ENCODE measurements at regions not wholly inside any gene's neighbourhood (a gene's known extent, or its start where the extent isn't known, plus 50 kb on each side); places are given as distances from the start of the nearest gene placed in this dataset.

DNA sequence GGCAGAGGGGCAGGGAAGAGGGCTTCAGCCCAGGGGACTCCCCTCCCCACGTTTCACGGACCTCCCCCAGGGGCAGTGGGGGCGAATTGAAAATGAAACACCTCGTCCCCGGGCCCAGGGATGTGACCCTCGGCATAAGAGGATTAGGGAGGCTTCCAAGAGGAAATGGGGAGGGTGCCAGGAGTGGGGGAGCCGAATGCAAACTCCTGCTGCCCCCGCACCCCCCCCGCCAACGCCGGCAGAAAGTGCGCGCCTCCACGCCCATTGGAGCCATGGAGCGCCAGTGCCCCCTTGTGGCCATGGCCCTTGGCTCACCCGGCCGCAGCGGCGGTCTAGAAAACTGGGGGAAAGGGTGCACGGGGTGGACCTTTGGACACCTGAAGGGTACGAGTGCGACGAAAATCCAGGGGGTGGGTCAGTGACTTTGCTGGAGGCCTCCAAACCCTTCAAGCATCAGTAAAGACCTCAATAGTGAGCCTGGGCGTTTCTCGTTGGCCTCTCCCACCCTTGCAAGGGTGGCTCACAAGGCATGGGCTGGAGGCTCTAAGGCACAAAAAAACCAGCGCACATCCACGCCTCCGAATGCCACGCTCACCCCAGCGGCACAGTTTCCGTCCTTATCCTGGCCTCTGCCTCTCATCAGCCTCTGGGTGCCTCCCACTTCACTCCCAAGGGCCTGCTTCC is 120.8 kb upstream of the PJA1 start:
- peaks cover 0 to 18% of the 10 kb centered on the region in 2 donors for H3K4me1 ChIP-seq (ENCODE audit: control insufficient read depth in 1 of 2, insufficient read depth in 2 of 2, low read length in 2 of 2)
- H3K27me3 ChIP-seq (ENCODE audit: low read depth, low read length) = no peaks in the 10 kb centered on the region
- no peaks in the 10 kb centered on the region for H3K36me3 ChIP-seq (ENCODE audit: control insufficient read depth in 1 of 2, insufficient read depth in 2 of 2, low read length in 2 of 2)
- H3K27ac ChIP-seq (ENCODE audit: low read length) = no peak overlapping the region
- no peaks in the 10 kb centered on the region for H3K9me3 ChIP-seq (ENCODE audit: control insufficient read depth in 1 of 2, low read length in 2 of 2)
- H3K4me3 ChIP-seq (ENCODE audit: low read depth in 1 of 2, low read length in 2 of 2) = peak overlapping the region; percentile 39 to 59

DNA sequence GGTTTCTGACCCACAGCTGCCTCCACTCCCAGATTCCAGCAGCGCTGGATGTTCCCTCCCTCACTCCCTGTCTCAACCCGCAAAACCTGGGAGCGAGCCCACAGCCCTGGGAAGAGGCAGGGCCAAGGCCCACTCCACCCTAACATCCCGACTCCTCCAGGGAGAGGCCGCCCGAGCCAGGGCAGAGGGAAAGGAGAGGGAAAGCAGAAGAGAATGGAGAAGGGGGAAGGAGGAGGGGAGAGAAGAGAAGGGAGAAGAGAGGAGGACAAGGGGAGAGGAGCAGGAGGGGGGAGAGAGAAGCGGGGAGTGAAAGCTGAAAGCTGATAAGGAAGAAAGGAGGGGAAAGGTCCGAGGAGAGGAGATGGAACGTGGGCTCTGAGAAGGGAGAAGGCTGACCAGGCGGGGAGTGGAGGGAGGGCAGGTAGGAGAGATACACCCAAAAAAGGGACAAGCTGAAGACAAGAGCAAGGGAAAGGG is 120.2 kb upstream of the PJA1 start:
- no peaks in the 10 kb centered on the region for H3K27me3 ChIP-seq (ENCODE audit: low read depth, low read length)
- peaks cover 0 to 22% of the 10 kb centered on the region in 2 donors for H3K4me1 ChIP-seq (ENCODE audit: control insufficient read depth in 1 of 2, insufficient read depth in 2 of 2, low read length in 2 of 2)
- H3K4me3 ChIP-seq (ENCODE audit: low read depth in 1 of 2, low read length in 2 of 2) = peak overlapping the region; percentile 39 to 59
- no peaks in the 10 kb centered on the region for H3K36me3 ChIP-seq (ENCODE audit: control insufficient read depth in 1 of 2, insufficient read depth in 2 of 2, low read length in 2 of 2)
- H3K27ac ChIP-seq (ENCODE audit: low read length) = no peak overlapping the region
- no peaks in the 10 kb centered on the region for H3K9me3 ChIP-seq (ENCODE audit: control insufficient read depth in 1 of 2, low read length in 2 of 2)

DNA sequence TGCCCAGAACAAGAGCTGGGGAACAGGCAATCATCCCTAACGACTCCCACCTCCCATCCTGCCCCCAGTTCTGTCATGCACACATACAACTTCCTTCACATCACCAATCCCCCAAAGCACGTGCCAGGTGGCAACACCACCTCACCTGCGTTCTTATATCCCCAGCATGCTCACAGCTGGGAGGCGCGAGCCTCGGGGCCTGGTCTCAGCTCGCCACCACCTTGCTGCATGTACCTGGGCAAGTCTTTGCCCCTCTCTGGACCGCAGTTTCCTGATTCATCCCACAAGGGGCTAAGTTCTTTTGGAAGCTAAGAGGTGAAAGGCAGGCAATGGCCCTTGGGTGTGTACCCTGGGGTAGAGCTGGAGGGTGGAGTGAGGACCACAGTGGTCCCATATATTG is 119.2 kb upstream of the PJA1 start:
- Histone ChIP-seq H3K27ac (ENCODE audit: low read length) (no peak overlapping the region), H3K4me1 (ENCODE audit: control insufficient read depth in 1 of 2, insufficient read depth in 2 of 2, low read length in 2 of 2) (peaks cover 0 to 23% of the 10 kb centered on the region in 2 donors), H3K9me3 (ENCODE audit: control insufficient read depth in 1 of 2, low read length in 2 of 2) (no peaks in the 10 kb centered on the region), H3K27me3 (ENCODE audit: low read depth, low read length) (no peaks in the 10 kb centered on the region), H3K36me3 (ENCODE audit: control insufficient read depth in 1 of 2, insufficient read depth in 2 of 2, low read length in 2 of 2) (no peaks in the 10 kb centered on the region), H3K4me3 (ENCODE audit: low read depth in 1 of 2, low read length in 2 of 2) (no peak overlapping the region)

- H3K27me3 ChIP-seq (ENCODE audit: low read depth, low read length) = no peaks in the 10 kb centered on the region
- peaks cover 0 to 29% of the 10 kb centered on the region in 2 donors for H3K4me1 ChIP-seq (ENCODE audit: control insufficient read depth in 1 of 2, insufficient read depth in 2 of 2, low read length in 2 of 2)
- no peaks in the 10 kb centered on the region for H3K36me3 ChIP-seq (ENCODE audit: control insufficient read depth in 1 of 2, insufficient read depth in 2 of 2, low read length in 2 of 2)
These were observed 117.8 kb upstream of the PJA1 start for GRCh38 chrX:69282893-69283690.

DNA sequence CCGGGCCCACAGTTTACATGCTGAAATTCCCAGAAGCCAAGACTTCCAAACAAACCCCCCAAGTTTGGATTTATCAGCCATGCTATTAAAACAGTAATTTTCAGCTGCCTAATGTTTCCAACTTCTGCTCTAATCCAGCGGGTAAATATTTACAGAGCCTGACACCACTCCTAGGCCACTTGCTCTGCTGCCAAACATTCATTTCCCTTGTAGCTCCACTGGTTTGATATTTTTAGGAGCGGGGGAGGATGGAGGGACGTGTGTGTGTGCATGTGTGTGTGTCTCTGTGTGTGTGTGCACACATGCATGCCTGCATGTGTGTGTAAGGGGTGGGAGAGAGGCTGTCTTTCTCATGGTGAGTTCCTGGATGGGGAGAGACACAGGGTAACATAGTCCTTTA is 115.7 kb upstream of the PJA1 start:
- H3K27me3 ChIP-seq (ENCODE audit: low read depth, low read length) = no peaks in the 10 kb centered on the region
- no peaks in the 10 kb centered on the region for H3K36me3 ChIP-seq (ENCODE audit: control insufficient read depth in 1 of 2, insufficient read depth in 2 of 2, low read length in 2 of 2)
- H3K4me1 ChIP-seq (ENCODE audit: control insufficient read depth in 1 of 2, insufficient read depth in 2 of 2, low read length in 2 of 2) = peaks cover 0 to 27% of the 10 kb centered on the region in 2 donors
- no peak overlapping the region for H3K27ac ChIP-seq (ENCODE audit: low read length)
- no peaks in the 10 kb centered on the region for H3K9me3 ChIP-seq (ENCODE audit: control insufficient read depth in 1 of 2, low read length in 2 of 2)
- no peak overlapping the region for H3K4me3 ChIP-seq (ENCODE audit: low read depth in 1 of 2, low read length in 2 of 2)

More at GRCh38 chrX:69282893-69283690, 117.8 kb upstream of the PJA1 start:
- no peaks in the 10 kb centered on the region for H3K9me3 ChIP-seq (ENCODE audit: control insufficient read depth in 1 of 2, low read length in 2 of 2)
- no peak overlapping the region for H3K4me3 ChIP-seq (ENCODE audit: low read depth in 1 of 2, low read length in 2 of 2)
- no peak overlapping the region for H3K27ac ChIP-seq (ENCODE audit: low read length)

- no peak overlapping the region for H3K27ac ChIP-seq (ENCODE audit: low read length)
- no peak overlapping the region for H3K4me3 ChIP-seq (ENCODE audit: low read depth in 1 of 2, low read length in 2 of 2)
- no peaks in the 10 kb centered on the region for H3K9me3 ChIP-seq (ENCODE audit: control insufficient read depth in 1 of 2, low read length in 2 of 2)
- no peaks in the 10 kb centered on the region for H3K36me3 ChIP-seq (ENCODE audit: control insufficient read depth in 1 of 2, insufficient read depth in 2 of 2, low read length in 2 of 2)
- H3K4me1 ChIP-seq (ENCODE audit: control insufficient read depth in 1 of 2, insufficient read depth in 2 of 2, low read length in 2 of 2) = peaks cover 0 to 27% of the 10 kb centered on the region in 2 donors
- H3K27me3 ChIP-seq (ENCODE audit: low read depth, low read length) = no peaks in the 10 kb centered on the region
These were observed 114.0 kb upstream of the PJA1 start for GRCh38 chrX:69279234-69279633.

GRCh38 chrX:69278031-69278687 is 112.9 kb upstream of the PJA1 start:
- Histone ChIP-seq H3K27me3 (ENCODE audit: low read depth, low read length) (no peaks in the 10 kb centered on the region), H3K9me3 (ENCODE audit: control insufficient read depth in 1 of 2, low read length in 2 of 2) (no peaks in the 10 kb centered on the region), H3K4me3 (ENCODE audit: low read depth in 1 of 2, low read length in 2 of 2) (no peak overlapping the region), H3K4me1 (ENCODE audit: control insufficient read depth in 1 of 2, insufficient read depth in 2 of 2, low read length in 2 of 2) (peaks cover 0 to 27% of the 10 kb centered on the region in 2 donors), H3K36me3 (ENCODE audit: control insufficient read depth in 1 of 2, insufficient read depth in 2 of 2, low read length in 2 of 2) (no peaks in the 10 kb centered on the region), H3K27ac (ENCODE audit: low read length) (no peak overlapping the region)

DNA sequence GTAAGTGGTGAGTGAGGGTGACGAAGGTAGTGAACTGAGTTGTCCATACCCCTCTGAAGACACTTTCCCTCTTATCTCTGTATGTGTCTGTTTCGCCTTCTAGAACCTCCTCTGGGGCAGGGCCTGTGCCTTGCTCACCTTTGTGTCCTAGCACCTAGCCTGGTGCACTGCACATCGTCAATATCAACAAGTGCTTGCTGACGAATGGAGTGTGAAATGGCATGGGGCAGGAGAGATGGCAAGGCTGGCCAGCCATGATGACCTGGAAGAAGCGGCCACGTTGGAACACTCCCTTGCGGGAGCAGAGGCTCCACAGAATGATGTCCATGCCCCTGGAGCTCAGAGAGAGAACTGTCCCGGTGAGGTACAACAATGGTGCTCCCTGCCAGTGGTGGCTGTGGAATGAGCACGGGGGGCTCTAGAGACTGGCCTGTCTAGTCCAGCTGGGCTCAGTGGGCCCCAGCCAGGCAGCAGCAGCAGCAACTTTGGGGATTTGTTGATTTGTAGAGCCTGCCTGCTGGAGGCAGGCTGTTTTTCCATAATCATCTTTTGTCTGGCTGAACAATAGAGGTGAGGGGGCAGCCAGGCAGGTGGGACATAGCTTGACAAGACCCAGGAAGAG is 112.2 kb upstream of the PJA1 start:
- H3K27me3 ChIP-seq (ENCODE audit: low read depth, low read length) = no peaks in the 10 kb centered on the region

DNA sequence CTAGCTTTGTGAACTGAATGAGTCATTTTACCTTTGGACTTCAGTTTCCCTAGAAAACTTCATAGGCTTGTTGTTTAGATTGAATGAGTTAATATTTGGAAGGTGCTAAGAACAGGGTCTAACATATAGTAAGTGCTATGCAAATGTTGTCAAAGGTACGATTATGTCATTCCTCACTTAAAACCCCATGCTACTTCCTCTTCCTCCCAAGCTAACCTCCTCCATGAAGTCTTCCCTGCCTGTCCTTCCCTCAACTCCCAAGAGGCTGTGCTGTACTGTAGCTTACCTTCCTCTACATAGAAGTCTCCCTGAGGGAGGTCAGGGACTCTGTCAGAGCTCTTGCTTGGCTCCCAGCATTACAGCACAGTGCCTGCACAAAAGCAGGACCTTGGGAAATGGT is 103.4 kb upstream of the PJA1 start:
- Histone ChIP-seq H3K27me3 (ENCODE audit: low read depth, low read length) (no peaks in the 10 kb centered on the region), H3K9me3 (ENCODE audit: control insufficient read depth in 1 of 2, low read length in 2 of 2) (no peaks in the 10 kb centered on the region), H3K27ac (ENCODE audit: low read length) (no peak overlapping the region), H3K4me3 (ENCODE audit: low read depth in 1 of 2, low read length in 2 of 2) (no peak overlapping the region), H3K4me1 (ENCODE audit: control insufficient read depth in 1 of 2, insufficient read depth in 2 of 2, low read length in 2 of 2) (no peaks in the 10 kb centered on the region), H3K36me3 (ENCODE audit: control insufficient read depth in 1 of 2, insufficient read depth in 2 of 2, low read length in 2 of 2) (no peaks in the 10 kb centered on the region)

More for the DNA sequence above, 112.2 kb upstream of the PJA1 start:
- Histone ChIP-seq H3K4me1 (ENCODE audit: control insufficient read depth in 1 of 2, insufficient read depth in 2 of 2, low read length in 2 of 2) (peaks cover 0 to 27% of the 10 kb centered on the region in 2 donors), H3K4me3 (ENCODE audit: low read depth in 1 of 2, low read length in 2 of 2) (no peak overlapping the region), H3K9me3 (ENCODE audit: control insufficient read depth in 1 of 2, low read length in 2 of 2) (no peaks in the 10 kb centered on the region), H3K36me3 (ENCODE audit: control insufficient read depth in 1 of 2, insufficient read depth in 2 of 2, low read length in 2 of 2) (no peaks in the 10 kb centered on the region), H3K27ac (ENCODE audit: low read length) (no peak overlapping the region)

GRCh38 chrX:69264158-69264581 is 98.9 kb upstream of the PJA1 start:
- Histone ChIP-seq H3K9me3 (ENCODE audit: control insufficient read depth in 1 of 2, low read length in 2 of 2) (no peaks in the 10 kb centered on the region), H3K4me1 (ENCODE audit: control insufficient read depth in 1 of 2, insufficient read depth in 2 of 2, low read length in 2 of 2) (no peaks in the 10 kb centered on the region), H3K27me3 (ENCODE audit: low read depth, low read length) (no peaks in the 10 kb centered on the region), H3K36me3 (ENCODE audit: control insufficient read depth in 1 of 2, insufficient read depth in 2 of 2, low read length in 2 of 2) (no peaks in the 10 kb centered on the region), H3K4me3 (ENCODE audit: low read depth in 1 of 2, low read length in 2 of 2) (no peak overlapping the region), H3K27ac (ENCODE audit: low read length) (no peak overlapping the region)

Measured in muscle layer of duodenum (tissue), 2 donors.